ENCODE measurements at regions not wholly inside any gene's neighbourhood (a gene's known extent, or its start where the extent isn't known, plus 50 kb on each side); places are given as distances from the start of the nearest gene placed in this dataset.

GRCh38 chr1:47630346-47630745 lies 192.5 kb downstream of the FOXD2 start:
- Histone ChIP-seq H3K27ac (no peak overlapping the region), H3K4me3 (no peak overlapping the region), H3K4me1 (no peaks in the 10 kb centered on the region), H3K36me3 (no peaks in the 10 kb centered on the region), H3K27me3 (no peaks in the 10 kb centered on the region), H3K9me3 (no peaks in the 10 kb centered on the region)
- no peak for ATAC-seq
- TF ChIP-seq POLR2A (IDR thresholded peaks at IDR 0.05): no peak
- TF ChIP-seq, protein P1, sequence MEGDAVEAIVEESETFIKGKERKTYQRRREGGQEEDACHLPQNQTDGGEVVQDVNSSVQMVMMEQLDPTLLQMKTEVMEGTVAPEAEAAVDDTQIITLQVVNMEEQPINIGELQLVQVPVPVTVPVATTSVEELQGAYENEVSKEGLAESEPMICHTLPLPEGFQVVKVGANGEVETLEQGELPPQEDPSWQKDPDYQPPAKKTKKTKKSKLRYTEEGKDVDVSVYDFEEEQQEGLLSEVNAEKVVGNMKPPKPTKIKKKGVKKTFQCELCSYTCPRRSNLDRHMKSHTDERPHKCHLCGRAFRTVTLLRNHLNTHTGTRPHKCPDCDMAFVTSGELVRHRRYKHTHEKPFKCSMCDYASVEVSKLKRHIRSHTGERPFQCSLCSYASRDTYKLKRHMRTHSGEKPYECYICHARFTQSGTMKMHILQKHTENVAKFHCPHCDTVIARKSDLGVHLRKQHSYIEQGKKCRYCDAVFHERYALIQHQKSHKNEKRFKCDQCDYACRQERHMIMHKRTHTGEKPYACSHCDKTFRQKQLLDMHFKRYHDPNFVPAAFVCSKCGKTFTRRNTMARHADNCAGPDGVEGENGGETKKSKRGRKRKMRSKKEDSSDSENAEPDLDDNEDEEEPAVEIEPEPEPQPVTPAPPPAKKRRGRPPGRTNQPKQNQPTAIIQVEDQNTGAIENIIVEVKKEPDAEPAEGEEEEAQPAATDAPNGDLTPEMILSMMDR (IDR thresholded peaks at IDR 0.05 in 4 of 5, conservative IDR thresholded peaks at IDR 0.05 in 1 of 5): no peak
- in situ Hi-C loops (cut with MboI; ENCODE audit: low sequenced_read_pairs in 4 of 4) (no loop called here), intact Hi-C loops (cut with DNase I; ENCODE audit: low total_unique reads) (no loop called here)
- no peak for DNase-seq

GRCh38 chr1:47631411-47631995 lies 193.7 kb downstream of the FOXD2 start:
- intact Hi-C loops (cut with DNase I; ENCODE audit: low total_unique reads) (no loop called here), in situ Hi-C loops (cut with MboI; ENCODE audit: low sequenced_read_pairs in 4 of 4) (no loop called here)
- TF ChIP-seq, protein P1 (IDR thresholded peaks at IDR 0.05 in 4 of 5, conservative IDR thresholded peaks at IDR 0.05 in 1 of 5): no peak
- no peak for TF ChIP-seq POLR2A (IDR thresholded peaks at IDR 0.05)
- Histone ChIP-seq H3K27me3 (no peaks in the 10 kb centered on the region), H3K4me1 (no peaks in the 10 kb centered on the region), H3K27ac (no peak overlapping the region), H3K36me3 (no peaks in the 10 kb centered on the region), H3K9me3 (no peaks in the 10 kb centered on the region), H3K4me3 (no peak overlapping the region)
- no peak for DNase-seq
- ATAC-seq: no peak

DNA sequence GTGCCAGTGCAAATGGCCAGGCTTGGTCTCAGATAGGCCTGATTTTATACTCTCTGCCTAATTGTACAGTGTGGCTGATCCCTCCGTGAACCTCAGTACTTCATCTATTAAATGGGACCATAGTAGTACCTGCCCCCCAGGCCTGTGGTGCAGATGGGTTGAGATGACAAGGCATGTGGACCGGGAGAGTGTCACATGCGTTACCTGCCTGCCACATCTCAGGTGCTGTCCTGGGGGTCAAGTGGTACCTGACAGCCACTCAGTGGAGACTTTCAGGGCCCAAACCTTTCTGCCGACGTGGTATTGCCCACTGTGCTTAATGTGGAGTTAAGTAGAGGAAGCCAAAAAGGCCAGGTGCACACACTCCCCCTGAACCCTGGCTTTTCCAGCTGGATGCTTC lies 197.3 kb downstream of the FOXD2 start:
- no peak for TF ChIP-seq POLR2A (IDR thresholded peaks at IDR 0.05)
- TF ChIP-seq, protein P1 (IDR thresholded peaks at IDR 0.05 in 4 of 5, conservative IDR thresholded peaks at IDR 0.05 in 1 of 5): no peak
- ATAC-seq (no peak), DNase-seq (no peak)
- intact Hi-C loops (cut with DNase I; ENCODE audit: low total_unique reads) (no loop called here), in situ Hi-C loops (cut with MboI; ENCODE audit: low sequenced_read_pairs in 4 of 4) (no loop called here)
- Histone ChIP-seq H3K4me3 (no peak overlapping the region), H3K27ac (no peak overlapping the region), H3K36me3 (no peaks in the 10 kb centered on the region), H3K4me1 (no peaks in the 10 kb centered on the region), H3K9me3 (no peaks in the 10 kb centered on the region), H3K27me3 (no peaks in the 10 kb centered on the region)

- intact Hi-C loops (cut with DNase I; ENCODE audit: low total_unique reads) (no loop called here), in situ Hi-C loops (cut with MboI; ENCODE audit: low sequenced_read_pairs in 4 of 4) (no loop called here)
- Histone ChIP-seq H3K36me3 (no peaks in the 10 kb centered on the region), H3K27ac (no peak overlapping the region), H3K9me3 (no peaks in the 10 kb centered on the region), H3K4me3 (no peak overlapping the region), H3K27me3 (no peaks in the 10 kb centered on the region), H3K4me1 (no peaks in the 10 kb centered on the region)
- ATAC-seq: no peak
- TF ChIP-seq, protein P1 (IDR thresholded peaks at IDR 0.05 in 4 of 5, conservative IDR thresholded peaks at IDR 0.05 in 1 of 5): no peak
- no peak for TF ChIP-seq POLR2A (IDR thresholded peaks at IDR 0.05)
- no peak for DNase-seq
These were observed 197.8 kb downstream of the FOXD2 start for GRCh38 chr1:47635597-47635996.

DNA sequence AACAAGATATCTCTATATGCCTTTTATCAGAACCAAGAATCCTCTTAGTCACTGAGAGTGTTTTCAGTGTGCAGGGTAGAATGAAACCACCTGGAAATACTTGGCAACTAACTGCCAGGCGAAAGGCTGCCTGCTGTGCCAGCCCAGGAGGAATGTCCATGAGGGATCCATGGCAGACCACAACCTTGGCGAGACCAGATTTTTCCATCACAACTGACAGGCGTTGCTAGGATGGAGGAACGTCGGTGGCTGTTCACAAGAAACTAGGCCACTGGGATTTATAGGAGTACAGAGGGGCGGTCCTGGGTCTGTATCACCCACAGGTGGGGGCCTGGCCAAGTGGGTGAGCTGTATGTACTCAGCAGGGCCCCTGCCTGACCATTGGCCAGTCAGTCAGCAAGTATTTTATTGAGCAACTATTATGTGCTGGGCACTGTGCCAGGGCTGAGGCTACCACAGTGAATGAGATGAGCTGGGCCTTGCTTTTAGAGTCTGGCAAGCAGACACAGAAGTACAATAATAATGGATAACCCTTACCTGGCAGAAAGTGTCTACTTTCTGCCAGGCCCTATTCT lies 199.4 kb downstream of the FOXD2 start:
- Histone ChIP-seq H3K27me3 (no peaks in the 10 kb centered on the region), H3K9me3 (no peaks in the 10 kb centered on the region), H3K4me3 (no peak overlapping the region), H3K36me3 (no peaks in the 10 kb centered on the region), H3K4me1 (no peaks in the 10 kb centered on the region), H3K27ac (no peak overlapping the region)
- TF ChIP-seq, protein P1 (IDR thresholded peaks at IDR 0.05 in 4 of 5, conservative IDR thresholded peaks at IDR 0.05 in 1 of 5): no peak
- no peak for TF ChIP-seq POLR2A (IDR thresholded peaks at IDR 0.05)
- ATAC-seq: peak in 1 of 2 donors; percentile 72
- intact Hi-C loops (cut with DNase I; ENCODE audit: low total_unique reads): no loop called here
- no peak for DNase-seq
- in situ Hi-C loops (cut with MboI; ENCODE audit: low sequenced_read_pairs in 4 of 4): no loop called here
